HFFc6 (cell line): ENCODE measurements at regions not wholly inside any gene's neighbourhood (a gene's known extent, or its start where the extent isn't known, plus 50 kb on each side); places are given as distances from the start of the nearest gene placed in this dataset.

ENCODE experiments used
- DNase-seq: peaks from one replicate; pipeline ENCODE4 v3.0.0-alpha.2; 2018
- H3K27ac Mint-ChIP-seq: 2 replicates; pipeline ENCODE4 v1.8.0; 2020; ENCODE audit warnings: mild to moderate bottlenecking, mixed read lengths
- H3K27me3 Mint-ChIP-seq: 2 replicates; pipeline ENCODE4 v1.8.0; 2021; ENCODE audit warnings: mild to moderate bottlenecking, moderate library complexity, mixed read lengths; ENCODE audit not compliant: insufficient read depth
- H3K36me3 Mint-ChIP-seq: 2 replicates; pipeline ENCODE4 v1.8.0; 2021; ENCODE audit warnings: low read depth, mixed read lengths
- H3K4me1 Mint-ChIP-seq: 2 replicates; pipeline ENCODE4 v1.8.0; 2020; ENCODE audit warnings: low read depth, mixed read lengths
- H3K4me3 Mint-ChIP-seq: 2 replicates; pipeline ENCODE4 v1.8.0; 2020; ENCODE audit warnings: mild to moderate bottlenecking, moderate library complexity, mixed read lengths
- H3K9me3 Mint-ChIP-seq: 2 replicates; pipeline ENCODE4 v1.8.0; 2020; ENCODE audit warnings: mild to moderate bottlenecking, mixed read lengths
- CTCF ChIP-seq: fragments of 200-600 bp; sonication (generic); IDR thresholded peaks from 2 replicates; pipeline ENCODE4 v1.5.0; 2021; ENCODE audit warnings: antibody characterized with exemption, mild to moderate bottlenecking

- H3K4me1 Mint-ChIP-seq, result no peaks in the 10 kb centered on the region
- H3K4me3 Mint-ChIP-seq, result no peak overlapping the region
- no peak overlapping the region for H3K27ac Mint-ChIP-seq
- no peak for TF ChIP-seq CTCF
- no peak for DNase-seq
- H3K27me3 Mint-ChIP-seq, result no peaks in the 10 kb centered on the region
- no peaks in the 10 kb centered on the region; the same call in 1 of the 2 replicates for H3K36me3 Mint-ChIP-seq
- peaks cover 41% of the 10 kb centered on the region for H3K9me3 Mint-ChIP-seq
Measured at GRCh38 chr20:55701467-55701866, 303.9 kb downstream of the CBLN4 start.

GRCh38 chr20:55696520-55696919, 308.8 kb downstream of the CBLN4 start:
- H3K27me3 Mint-ChIP-seq, result no peaks in the 10 kb centered on the region
- peaks cover 58% of the 10 kb centered on the region for H3K9me3 Mint-ChIP-seq
- no peak overlapping the region for H3K27ac Mint-ChIP-seq
- no peaks in the 10 kb centered on the region for H3K4me1 Mint-ChIP-seq
- no peak for DNase-seq
- H3K36me3 Mint-ChIP-seq, result no peaks in the 10 kb centered on the region; the same call in 1 of the 2 replicates
- no peak for TF ChIP-seq CTCF
- H3K4me3 Mint-ChIP-seq, result no peak overlapping the region

GRCh38 chr20:55693641-55694040, 311.7 kb downstream of the CBLN4 start:
- Mint-ChIP-seq H3K36me3 (no peaks in the 10 kb centered on the region; the same call in 1 of the 2 replicates), H3K27ac (no peak overlapping the region), H3K9me3 (peaks cover 55% of the 10 kb centered on the region), H3K27me3 (no peaks in the 10 kb centered on the region), H3K4me1 (no peaks in the 10 kb centered on the region), H3K4me3 (no peak overlapping the region)
- DNase-seq, result no peak
- no peak for TF ChIP-seq CTCF

- peaks cover 41% of the 10 kb centered on the region for H3K9me3 Mint-ChIP-seq
- no peak for TF ChIP-seq CTCF
- H3K4me1 Mint-ChIP-seq, result no peaks in the 10 kb centered on the region
- peaks cover 5% of the 10 kb centered on the region; the same call in 1 of the 2 replicates for H3K36me3 Mint-ChIP-seq
- H3K4me3 Mint-ChIP-seq, result no peak overlapping the region
- no peak for DNase-seq
- H3K27ac Mint-ChIP-seq, result no peak overlapping the region
- peaks cover 1% of the 10 kb centered on the region; the same call in 1 of the 2 replicates for H3K27me3 Mint-ChIP-seq
Measured at GRCh38 chr20:55685841-55686240, 319.5 kb downstream of the CBLN4 start.

- Mint-ChIP-seq H3K36me3 (peaks cover 5% of the 10 kb centered on the region; the same call in 1 of the 2 replicates), H3K27ac (no peak overlapping the region), H3K27me3 (peaks cover 1% of the 10 kb centered on the region; the same call in 1 of the 2 replicates), H3K4me1 (no peaks in the 10 kb centered on the region), H3K4me3 (no peak overlapping the region), H3K9me3 (peaks cover 37% of the 10 kb centered on the region)
- no peak for DNase-seq
- no peak for TF ChIP-seq CTCF
Measured at GRCh38 chr20:55685425-55685824, 319.9 kb downstream of the CBLN4 start.

- H3K27ac Mint-ChIP-seq, result no peak overlapping the region
- no peak overlapping the region for H3K4me3 Mint-ChIP-seq
- H3K36me3 Mint-ChIP-seq, result peaks cover 5% of the 10 kb centered on the region; the same call in 1 of the 2 replicates
- no peaks in the 10 kb centered on the region for H3K4me1 Mint-ChIP-seq
- DNase-seq, result no peak
- H3K27me3 Mint-ChIP-seq, result peaks cover 1% of the 10 kb centered on the region; the same call in 1 of the 2 replicates
- H3K9me3 Mint-ChIP-seq, result peaks cover 37% of the 10 kb centered on the region
- TF ChIP-seq CTCF, result no peak
Measured at GRCh38 chr20:55684578-55684977, 320.7 kb downstream of the CBLN4 start.
